Pancreas (tissue), 10 donors: ENCODE measurements at regions not wholly inside any gene's neighbourhood (a gene's known extent, or its start where the extent isn't known, plus 50 kb on each side); places are given as distances from the start of the nearest gene placed in this dataset.

Experiments used
- ATAC-seq, 4 donors: fragments of 200-7000 bp; cut with Tn5 transposase; one replicate each; pipeline versions ENCODE4 v1.8.0 to v1.9.1; 2020; ENCODE audit warnings: mild to moderate bottlenecking in 4 of 4, moderate library complexity in 4 of 4
- DNase-seq, 6 donors: peaks; one replicate each; pipeline ENCODE4 v3.0.0-alpha.2; 2020
- FAIRE-seq: peaks from 2 replicates; lab custom pipeline; 2012; peaks lifted over from hg19 to GRCh38; lab: Jason Lieb, UNC
- H3K27ac ChIP-seq, 4 donors: fragments of 200-600 bp; sonication (generic); 1 replicate in 3 of 4; 2 replicates in 1 of 4; pipeline versions ENCODE4 v1.5.0 to v1.8.0; 2020
- H3K27me3 ChIP-seq, 4 donors: fragments of 200-600 bp; one replicate each; pipeline ENCODE4 v1.8.0; 2021
- H3K36me3 ChIP-seq, 3 donors: fragments of 200-600 bp; sonication (generic) in 1 of 3; one replicate each; pipeline versions ENCODE4 v1.5.0 to v1.8.0; 2020 to 2021
- H3K4me1 ChIP-seq, 3 donors: fragments of 200-600 bp; one replicate each; pipeline ENCODE4 v1.8.0; 2021
- H3K4me3 ChIP-seq, 4 donors: fragments of 200-600 bp; sonication (generic) in 2 of 4; one replicate each; pipeline versions ENCODE4 v1.5.0 to v1.8.0; 2020 to 2021
- H3K9me3 ChIP-seq, 4 donors: fragments of 200-600 bp; one replicate each; pipeline ENCODE4 v1.8.0; 2021
- WGBS, 2 donors: extraction: QIAGEN DNeasy Blood & Tissue Kit; methylation state at CpG; one replicate each; pipeline ENCODE4 v1.1.7; 2013; 5-methylcytosine and 5-hydroxymethylcytosine counted together
- intact Hi-C, 3 donors: fragments of 100-400 bp; cut with DNase I; formaldehyde crosslinking; loops; one replicate each; pipeline versions ENCODE4 v1.11.1 to v1.14.2; 2022
- TF ChIP-seq, protein P1 (sequence below), 4 donors: fragments of 200-600 bp; sonication (generic) in 3 of 4; IDR thresholded peaks; one replicate each; pipeline versions ENCODE4 v1.5.0 to v1.8.0; 2021; ENCODE audit warnings: antibody characterized with exemption in 4 of 4
- donor health status: healthy with polysubstance abuse.
- donor health status: DM: no; HTN: no; CAD: no; lungs with moderate emphysema.
- donor health status: DM: no; HTN: no; CAD: no.
- donor health status: control.
- donor health status: control.
- donor health status: Bipolar disorder and iron deficiency.
- donor health status: DM: yes; HTN: yes; CAD: no.
- donor health status: DM: no; HTN: no; CAD: no.
- donor health status: DM: no; HTN: no; CAD: no.
- donor health status: DM: yes; HTN: yes; CAD: no.

DNA sequence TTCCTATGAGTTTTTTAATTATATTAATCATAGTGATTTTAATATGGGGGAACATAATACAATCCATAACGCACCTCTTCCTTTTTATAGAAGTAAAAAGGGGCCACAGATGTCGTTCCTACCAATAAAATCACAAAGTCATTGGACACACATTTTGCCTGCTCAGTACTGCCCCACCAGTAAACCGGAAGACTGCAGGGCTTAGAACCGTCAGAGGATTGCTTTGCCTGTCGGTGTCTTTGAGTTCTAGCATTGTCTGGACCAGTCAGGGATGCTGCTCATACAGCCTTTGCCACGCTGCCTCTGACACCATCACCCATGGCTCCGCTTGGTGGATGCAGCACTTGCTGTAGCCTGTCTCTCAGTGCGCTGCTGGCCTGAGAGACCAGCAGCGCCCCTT is 853.6 kb downstream of the C6orf118 start:
- no peak for ATAC-seq
- Histone ChIP-seq H3K9me3 (no peaks in the 10 kb centered on the region), H3K27ac (no peak overlapping the region), H3K4me1 (no peaks in the 10 kb centered on the region), H3K36me3 (no peaks in the 10 kb centered on the region), H3K27me3 (no peaks in the 10 kb centered on the region), H3K4me3 (no peak overlapping the region)
- WGBS, 2 donors, result 69 to 74% methylated on average over 9 of the region's 9 CpGs
- FAIRE-seq, result no peak
- intact Hi-C loops, result no loop called here
- TF ChIP-seq, protein P1, sequence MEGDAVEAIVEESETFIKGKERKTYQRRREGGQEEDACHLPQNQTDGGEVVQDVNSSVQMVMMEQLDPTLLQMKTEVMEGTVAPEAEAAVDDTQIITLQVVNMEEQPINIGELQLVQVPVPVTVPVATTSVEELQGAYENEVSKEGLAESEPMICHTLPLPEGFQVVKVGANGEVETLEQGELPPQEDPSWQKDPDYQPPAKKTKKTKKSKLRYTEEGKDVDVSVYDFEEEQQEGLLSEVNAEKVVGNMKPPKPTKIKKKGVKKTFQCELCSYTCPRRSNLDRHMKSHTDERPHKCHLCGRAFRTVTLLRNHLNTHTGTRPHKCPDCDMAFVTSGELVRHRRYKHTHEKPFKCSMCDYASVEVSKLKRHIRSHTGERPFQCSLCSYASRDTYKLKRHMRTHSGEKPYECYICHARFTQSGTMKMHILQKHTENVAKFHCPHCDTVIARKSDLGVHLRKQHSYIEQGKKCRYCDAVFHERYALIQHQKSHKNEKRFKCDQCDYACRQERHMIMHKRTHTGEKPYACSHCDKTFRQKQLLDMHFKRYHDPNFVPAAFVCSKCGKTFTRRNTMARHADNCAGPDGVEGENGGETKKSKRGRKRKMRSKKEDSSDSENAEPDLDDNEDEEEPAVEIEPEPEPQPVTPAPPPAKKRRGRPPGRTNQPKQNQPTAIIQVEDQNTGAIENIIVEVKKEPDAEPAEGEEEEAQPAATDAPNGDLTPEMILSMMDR (IDR thresholded peaks at IDR 0.05), result no peak
- no peak for DNase-seq

DNA sequence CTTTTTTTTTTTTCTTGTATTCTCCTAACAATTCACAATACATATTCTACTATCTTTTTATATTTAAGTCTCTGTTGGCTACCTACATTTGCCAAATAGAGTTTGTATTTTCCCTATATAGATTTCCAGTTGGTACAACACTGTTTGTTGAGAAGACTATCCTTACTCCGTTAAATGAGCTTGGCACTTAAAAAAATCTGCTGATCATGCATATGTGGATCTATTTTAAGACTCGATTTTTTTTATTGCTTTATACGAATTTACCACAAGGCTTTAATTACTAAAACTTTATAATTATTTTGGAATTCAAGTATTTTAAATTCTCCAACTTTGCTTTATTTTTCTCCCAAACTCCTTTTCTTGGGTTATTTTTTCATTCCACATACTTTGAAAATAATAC is 855.6 kb downstream of the C6orf118 start:
- DNase-seq (no peak), ATAC-seq (no peak), FAIRE-seq (no peak)
- intact Hi-C loops, result no loop called here
- Histone ChIP-seq H3K27me3 (no peaks in the 10 kb centered on the region), H3K9me3 (no peaks in the 10 kb centered on the region), H3K36me3 (no peaks in the 10 kb centered on the region), H3K27ac (no peak overlapping the region), H3K4me1 (no peaks in the 10 kb centered on the region), H3K4me3 (no peak overlapping the region)
- TF ChIP-seq, protein P1 (IDR thresholded peaks at IDR 0.05), result no peak
- WGBS, 2 donors, result 48 to 63% methylated on average over 3 of the region's 3 CpGs

DNA sequence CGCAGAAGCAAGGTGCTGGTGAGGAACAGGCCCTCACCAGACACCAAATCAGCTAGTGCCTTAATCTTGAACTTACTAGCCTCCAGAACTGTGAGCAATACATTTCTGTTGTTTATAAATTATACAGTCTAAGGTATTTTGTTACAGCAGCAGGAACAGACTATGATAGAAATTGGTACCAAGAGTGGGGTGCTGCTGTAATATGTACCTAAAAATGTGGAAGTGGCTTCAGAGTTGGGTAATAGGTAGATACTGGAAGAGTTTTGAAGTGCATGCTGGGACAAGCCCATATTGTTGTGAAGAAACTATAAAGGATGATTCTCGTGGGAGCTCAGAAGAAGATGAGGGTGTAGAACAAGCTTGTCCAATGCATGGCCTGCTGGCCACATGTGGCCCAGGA is 866.8 kb downstream of the C6orf118 start:
- no peak for FAIRE-seq

DNA sequence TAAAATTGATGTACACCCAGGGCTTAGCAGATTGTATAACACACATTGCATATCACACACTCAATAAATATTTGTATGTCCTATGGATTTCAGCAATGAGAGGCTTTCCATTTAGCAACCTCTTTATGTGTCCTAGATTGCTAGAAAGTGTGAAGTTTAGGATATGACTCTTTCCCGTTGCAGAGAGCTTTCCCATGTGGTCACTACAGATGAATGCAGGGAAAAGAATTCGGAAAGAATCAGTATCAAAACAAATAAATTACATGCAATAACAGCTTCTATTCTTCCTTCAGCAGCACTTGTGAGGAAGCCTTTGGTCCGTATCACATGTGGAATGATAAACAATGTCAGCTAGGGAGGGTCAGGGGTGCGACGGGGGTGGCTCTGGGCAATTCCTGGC is 870.1 kb downstream of the C6orf118 start:
- 41 to 55% methylated on average over 5 of the region's 5 CpGs for WGBS, 2 donors
- H3K27ac ChIP-seq, result no peak overlapping the region
- no peaks in the 10 kb centered on the region for H3K36me3 ChIP-seq
- ATAC-seq (no peak), DNase-seq (no peak), FAIRE-seq (no peak)
- H3K4me3 ChIP-seq, result no peak overlapping the region
- H3K9me3 ChIP-seq, result no peaks in the 10 kb centered on the region
- H3K4me1 ChIP-seq, result no peaks in the 10 kb centered on the region
- intact Hi-C loops, result loop anchor here in 1 of 3 donors (10.0 kb wide), 1 partner anchor 135 kb away; no protein-coding TSS in a partner anchor
- TF ChIP-seq, protein P1 (IDR thresholded peaks at IDR 0.05), result no peak
- no peaks in the 10 kb centered on the region for H3K27me3 ChIP-seq

More for the DNA sequence above, 866.8 kb downstream of the C6orf118 start:
- DNase-seq, result no peak
- no peak overlapping the region for H3K4me3 ChIP-seq
- no peaks in the 10 kb centered on the region for H3K27me3 ChIP-seq
- TF ChIP-seq, protein P1 (IDR thresholded peaks at IDR 0.05), result no peak
- no peaks in the 10 kb centered on the region for H3K36me3 ChIP-seq
- no peaks in the 10 kb centered on the region for H3K4me1 ChIP-seq
- H3K9me3 ChIP-seq, result no peaks in the 10 kb centered on the region
- WGBS, 2 donors, result 46 to 53% methylated on average over 2 of the region's 2 CpGs
- no peak overlapping the region for H3K27ac ChIP-seq
- no peak for ATAC-seq
- intact Hi-C loops, result no loop called here

DNA sequence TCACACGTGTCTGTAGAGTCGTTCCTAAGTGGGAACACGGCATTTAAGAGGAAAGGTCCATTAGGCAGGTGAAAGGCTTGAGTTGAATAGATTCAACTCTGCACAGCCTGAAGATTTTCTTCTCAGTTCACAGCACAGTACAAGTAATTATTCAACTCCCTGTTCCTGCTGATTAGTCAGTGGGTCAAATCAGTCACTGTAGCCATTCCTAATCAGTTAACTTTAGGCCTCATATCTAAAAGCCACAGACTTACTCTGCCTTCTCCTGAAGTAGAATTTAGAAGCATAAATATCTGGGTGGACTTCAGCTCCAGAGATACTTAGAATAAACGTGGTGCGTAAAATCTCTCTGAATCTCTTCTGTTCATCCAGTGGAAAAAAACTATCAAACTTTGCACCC is 872.4 kb downstream of the C6orf118 start:
- intact Hi-C loops, result loop anchor here in 1 of 3 donors (10.0 kb wide), 1 partner anchor 132 kb away; no protein-coding TSS in a partner anchor
- no peaks in the 10 kb centered on the region for H3K27me3 ChIP-seq
- TF ChIP-seq, protein P1 (IDR thresholded peaks at IDR 0.05), result no peak
- WGBS, 2 donors, result 55 to 74% methylated on average over 5 of the region's 5 CpGs
- FAIRE-seq (no peak), ATAC-seq (no peak), DNase-seq (no peak)
- H3K36me3 ChIP-seq, result no peaks in the 10 kb centered on the region
- no peak overlapping the region for H3K27ac ChIP-seq
- no peaks in the 10 kb centered on the region for H3K4me1 ChIP-seq
- H3K9me3 ChIP-seq, result no peaks in the 10 kb centered on the region
- no peak overlapping the region for H3K4me3 ChIP-seq
